ENCODE measurements at regions not wholly inside any gene's neighbourhood (a gene's known extent, or its start where the extent isn't known, plus 50 kb on each side); places are given as distances from the start of the nearest gene placed in this dataset.
"Not testable (repeated sequence)": the region's sequence is repeated elsewhere in the genome, so short reads cannot be mapped to it uniquely, and the experiment has no call there.

DNA sequence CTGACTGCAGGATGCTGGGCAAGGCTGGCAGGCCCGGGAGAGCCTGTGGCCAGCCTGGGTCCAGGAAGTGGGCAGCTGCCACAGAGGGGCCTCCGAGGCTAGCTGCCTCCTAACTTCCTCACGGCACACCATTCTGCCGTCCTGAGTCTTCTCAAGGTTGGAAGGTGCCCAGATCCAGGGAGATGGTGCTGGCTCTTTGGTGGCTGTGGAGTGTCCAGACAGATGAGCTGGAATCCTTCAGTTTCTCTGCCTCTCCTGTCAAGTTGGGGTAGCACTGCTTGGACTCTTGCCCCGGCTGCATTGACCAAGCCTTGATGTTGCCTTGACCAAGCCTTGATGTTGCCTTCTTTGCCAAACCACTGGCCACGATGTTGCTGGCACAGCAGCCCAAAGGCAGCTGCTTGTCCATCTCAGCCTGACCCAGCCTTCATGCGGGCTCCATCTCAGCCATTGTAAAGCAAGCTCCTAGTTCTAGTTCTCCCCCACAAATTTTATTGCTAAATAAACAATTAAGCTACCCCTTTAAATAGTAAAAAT lies 75.1 kb upstream of the AFDN start:
- no peak overlapping the region for H3K4me3 Mint-ChIP-seq
- H3K4me1 Mint-ChIP-seq: no peaks in the 10 kb centered on the region
- H3K27ac Mint-ChIP-seq: no peak overlapping the region
- peaks cover 10% of the 10 kb centered on the region for H3K27me3 Mint-ChIP-seq
- H3K9me3 Mint-ChIP-seq: peaks cover 5% of the 10 kb centered on the region
- no peak for ATAC-seq
- no peaks in the 10 kb centered on the region for H3K36me3 Mint-ChIP-seq

DNA sequence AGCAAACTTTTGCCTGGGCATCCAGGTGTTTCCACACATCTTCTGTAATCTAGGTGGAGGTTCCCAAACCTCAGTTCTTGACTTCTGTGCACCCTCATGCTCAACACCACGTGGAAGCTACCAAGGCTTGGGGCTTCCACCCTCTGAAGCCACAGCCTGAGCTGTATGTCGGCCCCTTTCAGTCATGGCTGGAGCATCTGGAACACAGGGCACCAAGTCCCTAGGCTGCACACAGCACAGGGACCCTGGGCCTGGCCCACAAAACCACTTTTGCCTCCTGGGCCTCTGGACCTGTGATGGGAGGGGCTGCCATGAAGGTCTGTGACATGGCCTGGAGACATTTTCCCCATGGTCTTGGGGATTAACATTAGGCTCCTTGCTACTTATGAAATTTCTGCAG lies 73.4 kb upstream of the AFDN start:
- ATAC-seq, H3K4me3 Mint-ChIP-seq, H3K27me3 Mint-ChIP-seq, H3K4me1 Mint-ChIP-seq, H3K36me3 Mint-ChIP-seq, H3K9me3 Mint-ChIP-seq, H3K27ac Mint-ChIP-seq: not testable (repeated sequence)

- H3K27ac Mint-ChIP-seq: no peak overlapping the region
- H3K4me1 Mint-ChIP-seq: no peaks in the 10 kb centered on the region
- no peaks in the 10 kb centered on the region for H3K36me3 Mint-ChIP-seq
- no peak overlapping the region for H3K4me3 Mint-ChIP-seq
- no peak for ATAC-seq
- peaks cover 13% of the 10 kb centered on the region for H3K27me3 Mint-ChIP-seq
- H3K9me3 Mint-ChIP-seq: peaks cover 5% of the 10 kb centered on the region
These were observed 72.0 kb upstream of the AFDN start for GRCh38 chr6:167754691-167755090.

- Mint-ChIP-seq H3K27ac (no peak overlapping the region), H3K4me3 (no peak overlapping the region), H3K9me3 (peaks cover 5% of the 10 kb centered on the region), H3K27me3 (peaks cover 16% of the 10 kb centered on the region), H3K36me3 (no peaks in the 10 kb centered on the region), H3K4me1 (no peaks in the 10 kb centered on the region)
- ATAC-seq: no peak
These were observed 71.2 kb upstream of the AFDN start for GRCh38 chr6:167755461-167755860.

- no peaks in the 10 kb centered on the region for H3K4me1 Mint-ChIP-seq
- no peak overlapping the region for H3K4me3 Mint-ChIP-seq
- peaks cover 5% of the 10 kb centered on the region for H3K9me3 Mint-ChIP-seq
- H3K36me3 Mint-ChIP-seq: no peaks in the 10 kb centered on the region
- H3K27ac Mint-ChIP-seq: no peak overlapping the region
- peaks cover 16% of the 10 kb centered on the region for H3K27me3 Mint-ChIP-seq
- ATAC-seq: no peak
These were observed 70.1 kb upstream of the AFDN start for GRCh38 chr6:167756597-167756996.

- no peak overlapping the region for H3K4me3 Mint-ChIP-seq
- no peaks in the 10 kb centered on the region for H3K4me1 Mint-ChIP-seq
- no peaks in the 10 kb centered on the region for H3K36me3 Mint-ChIP-seq
- no peak overlapping the region for H3K27ac Mint-ChIP-seq
- H3K27me3 Mint-ChIP-seq: peaks cover 16% of the 10 kb centered on the region
- peaks cover 5% of the 10 kb centered on the region for H3K9me3 Mint-ChIP-seq
- no peak for ATAC-seq
These were observed 69.5 kb upstream of the AFDN start for GRCh38 chr6:167757249-167757648.

- no peaks in the 10 kb centered on the region for H3K36me3 Mint-ChIP-seq
- peaks cover 5% of the 10 kb centered on the region for H3K9me3 Mint-ChIP-seq
- no peak for ATAC-seq
- H3K27ac Mint-ChIP-seq: no peak overlapping the region
- no peak overlapping the region for H3K4me3 Mint-ChIP-seq
- H3K4me1 Mint-ChIP-seq: no peaks in the 10 kb centered on the region
- H3K27me3 Mint-ChIP-seq: peaks cover 16% of the 10 kb centered on the region
These were observed 68.9 kb upstream of the AFDN start for GRCh38 chr6:167757821-167758220.

DNA sequence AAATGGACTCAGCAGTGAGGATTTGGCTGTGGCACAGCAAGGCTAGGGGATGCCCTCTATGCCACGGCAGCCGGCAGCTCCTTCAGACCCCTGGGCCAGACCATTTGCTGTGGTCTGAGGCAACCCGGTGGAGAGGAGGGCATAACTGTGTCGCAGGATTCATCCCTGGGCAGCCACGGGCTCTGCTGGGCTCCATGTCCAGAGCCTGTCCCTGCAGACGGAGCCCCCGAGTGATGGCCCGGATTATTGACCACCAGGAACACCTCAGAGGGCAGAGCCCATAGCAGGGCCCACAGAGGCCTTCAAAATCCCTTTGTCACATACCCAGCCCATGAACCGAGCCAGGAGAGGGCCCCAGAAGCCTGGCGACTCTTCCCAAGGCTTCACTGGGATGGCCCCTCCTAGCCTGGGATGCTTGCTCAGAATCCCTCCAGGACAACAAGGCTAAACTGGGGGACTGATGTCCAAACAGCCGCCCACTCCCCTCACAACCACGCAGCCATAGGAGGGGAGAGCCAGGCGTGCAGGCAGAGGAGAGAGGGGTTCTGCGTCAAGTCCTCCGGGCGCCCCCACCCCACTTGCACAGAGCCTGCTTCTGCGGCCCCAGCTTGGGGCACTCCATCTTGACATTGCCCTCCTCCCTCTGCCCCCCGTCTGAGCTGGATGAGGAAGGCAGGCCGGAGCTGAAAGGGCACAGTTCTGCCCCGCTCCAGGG lies 68.2 kb upstream of the AFDN start:
- Mint-ChIP-seq H3K27ac (no peak overlapping the region), H3K27me3 (peaks cover 16% of the 10 kb centered on the region), H3K9me3 (peaks cover 5% of the 10 kb centered on the region), H3K4me3 (no peak overlapping the region), H3K4me1 (no peaks in the 10 kb centered on the region), H3K36me3 (no peaks in the 10 kb centered on the region)
- ATAC-seq: peak; percentile 13

DNA sequence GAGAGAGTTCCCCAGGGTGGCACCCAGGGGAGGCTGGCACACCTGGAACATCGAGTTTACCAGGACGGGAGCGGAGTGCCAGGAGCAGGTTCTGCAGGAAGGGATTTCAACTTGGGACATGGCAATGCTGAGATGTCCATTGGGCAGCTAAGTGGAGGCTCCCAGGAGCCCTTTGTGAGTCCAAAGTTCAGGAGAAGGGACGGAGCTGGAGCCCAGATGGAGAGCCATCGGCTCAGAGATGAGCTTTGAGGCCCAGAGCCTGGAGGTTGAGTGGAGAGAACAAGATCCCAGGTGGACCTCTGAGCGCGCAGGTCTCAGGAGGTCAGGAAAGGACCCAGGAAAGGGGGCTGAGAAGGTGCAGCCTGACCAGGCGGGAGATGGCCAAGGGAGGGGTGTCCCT lies 67.5 kb upstream of the AFDN start:
- H3K36me3 Mint-ChIP-seq: no peaks in the 10 kb centered on the region
- no peaks in the 10 kb centered on the region for H3K9me3 Mint-ChIP-seq
- H3K27ac Mint-ChIP-seq: no peak overlapping the region
- no peak for ATAC-seq
- peaks cover 16% of the 10 kb centered on the region for H3K27me3 Mint-ChIP-seq
- H3K4me3 Mint-ChIP-seq: no peak overlapping the region
- no peaks in the 10 kb centered on the region for H3K4me1 Mint-ChIP-seq

GRCh38 chr6:167759912-167760311 lies 66.8 kb upstream of the AFDN start:
- Mint-ChIP-seq H3K4me1 (no peaks in the 10 kb centered on the region), H3K27ac (no peak overlapping the region), H3K9me3 (no peaks in the 10 kb centered on the region), H3K27me3 (peaks cover 16% of the 10 kb centered on the region), H3K36me3 (no peaks in the 10 kb centered on the region), H3K4me3 (no peak overlapping the region)
- ATAC-seq: no peak

GRCh38 chr6:167760979-167761793 lies 65.5 kb upstream of the AFDN start:
- Mint-ChIP-seq H3K27me3 (peaks cover 16% of the 10 kb centered on the region), H3K4me1 (no peaks in the 10 kb centered on the region), H3K36me3 (no peaks in the 10 kb centered on the region), H3K9me3 (no peaks in the 10 kb centered on the region), H3K27ac (no peak overlapping the region), H3K4me3 (no peak overlapping the region)
- ATAC-seq: no peak

DNA sequence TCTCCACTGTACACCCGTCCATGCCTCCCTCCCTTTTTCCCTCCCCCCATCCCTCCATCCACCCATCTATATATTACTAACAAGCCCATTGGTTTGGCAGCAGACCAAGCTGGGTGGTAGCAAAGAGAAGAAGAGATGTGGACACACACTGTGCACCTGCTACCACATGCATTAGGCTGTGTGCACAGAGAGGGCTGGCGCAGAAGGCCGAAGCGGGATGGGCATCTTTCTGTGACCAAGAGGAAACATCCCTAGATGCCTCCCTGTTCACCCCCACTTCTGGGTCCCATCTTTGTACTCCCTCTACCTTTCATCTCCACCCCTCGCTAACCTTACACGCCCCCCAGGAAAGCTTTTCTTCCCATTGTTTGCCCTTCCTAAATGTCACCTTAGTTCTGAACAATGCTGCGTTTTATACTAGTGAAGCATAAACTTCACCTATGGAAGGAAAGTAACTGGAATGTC lies 64.9 kb upstream of the AFDN start:
- ATAC-seq: no peak
- H3K27me3 Mint-ChIP-seq: peaks cover 16% of the 10 kb centered on the region
- no peak overlapping the region for H3K27ac Mint-ChIP-seq
- no peak overlapping the region for H3K4me3 Mint-ChIP-seq
- H3K36me3 Mint-ChIP-seq: no peaks in the 10 kb centered on the region
- H3K9me3 Mint-ChIP-seq: no peaks in the 10 kb centered on the region
- no peaks in the 10 kb centered on the region for H3K4me1 Mint-ChIP-seq

DNA sequence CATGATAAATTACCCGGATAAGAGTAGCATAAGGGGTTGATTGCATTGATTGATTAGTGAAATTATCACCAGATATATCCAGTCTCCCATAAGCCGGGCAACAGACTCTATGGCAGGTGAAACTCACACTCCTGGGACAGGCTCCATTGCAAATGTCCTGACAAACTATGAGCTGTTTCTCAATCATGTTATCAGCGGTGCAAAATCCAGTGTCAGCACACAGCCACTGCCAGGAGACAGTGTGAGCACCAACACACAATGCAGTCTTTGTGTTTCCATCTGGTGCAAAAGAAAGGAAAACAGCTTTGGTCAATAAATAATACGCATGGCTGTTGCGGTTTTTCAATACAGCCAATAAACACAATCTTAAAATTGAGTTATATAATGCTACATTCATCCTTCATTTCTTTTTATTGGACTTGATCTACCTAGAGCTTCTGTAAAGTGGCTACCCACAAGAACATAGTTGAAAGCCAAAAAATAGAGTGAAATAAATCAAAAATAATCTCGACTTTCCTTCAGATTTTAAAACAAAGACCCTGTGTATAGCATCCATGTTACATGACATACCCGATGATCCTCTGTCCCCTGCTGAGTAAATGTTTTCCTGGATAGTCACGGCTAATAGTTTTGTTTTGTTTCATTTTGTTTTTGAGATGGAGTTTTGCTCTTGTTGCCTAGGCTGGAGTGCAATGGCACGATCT lies 64.3 kb upstream of the AFDN start:
- H3K27me3 Mint-ChIP-seq: peaks cover 16% of the 10 kb centered on the region
- no peak for ATAC-seq
- no peaks in the 10 kb centered on the region for H3K9me3 Mint-ChIP-seq
- no peaks in the 10 kb centered on the region for H3K4me1 Mint-ChIP-seq
- H3K27ac Mint-ChIP-seq: no peak overlapping the region
- H3K36me3 Mint-ChIP-seq: no peaks in the 10 kb centered on the region
- H3K4me3 Mint-ChIP-seq: no peak overlapping the region

GRCh38 chr6:167763056-167763944 lies 63.4 kb upstream of the AFDN start:
- ATAC-seq: no peak
- peaks cover 16% of the 10 kb centered on the region for H3K27me3 Mint-ChIP-seq
- no peaks in the 10 kb centered on the region for H3K9me3 Mint-ChIP-seq
- no peak overlapping the region for H3K27ac Mint-ChIP-seq
- no peaks in the 10 kb centered on the region for H3K4me1 Mint-ChIP-seq
- H3K36me3 Mint-ChIP-seq: no peaks in the 10 kb centered on the region
- no peak overlapping the region for H3K4me3 Mint-ChIP-seq

Measured in stimulated activated memory B cell treated with anti-CD40 and anti-IgM and Interleukin-4, amounts not matched to agents 10 μg/mL and 1 μg/mL and 100 μg/mL, for 72 hours (primary cell).